Activated CD4-positive, alpha-beta T cell treated with anti-CD3 and anti-CD28 coated beads, Interleukin-2, amount 50 U/mL, for 24 hours (primary cell): ENCODE measurements at regions not wholly inside any gene's neighbourhood (a gene's known extent, or its start where the extent isn't known, plus 50 kb on each side); places are given as distances from the start of the nearest gene placed in this dataset.
"Not testable (repeated sequence)": the region's sequence is repeated elsewhere in the genome, so short reads cannot be mapped to it uniquely, and the experiment has no call there.

Experiments used
- DNase-seq, 2 donors: peaks; one replicate each; pipeline ENCODE4 v3.0.0-alpha.2; 2020; ENCODE audit warnings: low read depth in 1 of 2, low spot score in 1 of 2

DNA sequence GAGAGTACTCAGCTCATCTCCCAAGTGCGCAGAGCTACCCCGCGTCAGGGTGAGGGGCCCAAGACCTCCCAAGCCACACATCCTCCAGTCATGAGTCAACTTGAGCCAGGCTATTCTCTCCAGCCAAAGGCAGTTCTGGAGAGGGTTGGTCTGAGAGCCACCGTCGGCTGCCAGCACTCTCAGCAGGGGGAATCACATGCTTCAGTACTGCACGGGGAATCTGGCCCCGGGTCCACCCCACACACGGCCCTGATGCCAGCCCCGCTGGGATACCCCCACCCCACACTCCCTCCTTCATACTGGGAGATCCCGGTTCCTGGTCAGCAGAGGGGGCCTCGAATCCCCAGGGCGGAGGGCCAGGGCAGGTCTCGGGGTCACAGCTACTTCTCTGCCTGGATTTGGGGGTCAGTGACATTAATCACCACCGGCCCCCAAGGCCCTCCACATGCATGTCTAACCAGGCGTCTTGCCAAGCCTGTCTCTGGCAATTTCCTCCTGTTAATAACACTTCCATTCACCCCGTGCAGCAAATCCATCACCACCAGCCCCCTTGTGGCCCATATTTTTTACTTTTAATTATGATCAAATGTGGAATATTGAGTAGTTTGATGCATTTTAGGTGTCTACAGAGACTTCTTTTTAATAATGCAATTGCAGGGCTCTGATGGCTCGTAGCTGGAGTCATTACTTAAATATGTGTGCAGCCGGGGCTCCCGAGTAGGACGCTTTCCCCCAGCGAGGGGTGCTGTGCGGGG, 102.9 kb upstream of the PPP1R26 start:
- DNase-seq = no peak

DNA sequence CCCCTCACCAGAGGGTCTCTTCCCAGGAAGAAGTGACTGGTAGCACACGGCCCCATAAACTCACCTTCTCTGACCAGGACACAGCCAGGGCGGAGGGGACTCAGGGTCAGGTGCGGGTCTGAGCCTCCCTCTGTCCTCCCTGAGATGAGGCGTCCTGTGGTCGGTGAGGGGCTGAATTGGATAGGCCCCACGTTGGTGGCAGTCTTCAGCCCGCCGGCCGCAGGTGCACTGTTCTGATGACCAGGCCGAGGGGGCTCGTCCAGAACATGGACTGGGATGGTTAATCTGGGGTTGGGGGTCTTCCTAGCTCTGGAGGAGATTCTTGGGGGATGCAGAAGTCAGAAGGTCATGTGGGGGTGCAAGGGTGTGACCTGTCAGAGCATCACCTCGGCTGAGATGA, 102.2 kb upstream of the PPP1R26 start:
- DNase-seq = no peak

- no peak for DNase-seq
These were observed 100.8 kb upstream of the PPP1R26 start for GRCh38 chr9:135378751-135379150.

DNA sequence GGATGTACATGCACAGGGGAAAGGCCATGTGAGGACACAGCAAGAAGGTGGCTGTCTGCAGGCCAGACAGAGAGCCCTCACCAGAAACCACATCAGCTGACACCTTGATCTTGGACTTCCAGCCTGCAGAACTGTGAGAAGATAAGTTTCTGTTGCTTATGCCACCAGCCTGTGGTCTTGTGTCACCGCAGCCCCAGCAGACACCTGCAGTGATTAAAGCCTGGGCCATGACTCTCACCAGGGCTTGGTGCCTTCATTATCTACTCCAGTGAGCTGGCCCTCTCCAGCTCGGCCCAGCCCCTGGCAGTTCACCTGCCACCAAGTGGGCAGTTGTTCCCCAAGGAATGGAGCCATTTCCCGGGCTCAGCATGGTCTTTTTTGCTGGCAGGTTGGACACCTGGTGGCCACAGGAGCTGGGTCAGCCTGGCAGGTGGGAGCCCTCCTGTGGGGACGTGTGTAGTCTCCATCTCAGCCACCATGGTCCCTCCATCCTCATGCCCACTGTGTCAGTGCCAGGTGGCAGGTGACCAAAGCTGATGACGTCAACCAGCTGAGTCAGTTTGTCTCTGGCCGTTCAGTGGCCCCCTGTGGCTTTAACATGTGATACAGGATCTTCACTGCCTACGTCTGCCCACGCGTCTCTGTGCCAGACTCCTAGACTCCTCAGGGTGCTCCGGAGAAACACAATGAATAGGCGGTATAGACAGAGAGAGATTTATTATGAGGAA, 99.9 kb upstream of the PPP1R26 start:
- no peak for DNase-seq

DNA sequence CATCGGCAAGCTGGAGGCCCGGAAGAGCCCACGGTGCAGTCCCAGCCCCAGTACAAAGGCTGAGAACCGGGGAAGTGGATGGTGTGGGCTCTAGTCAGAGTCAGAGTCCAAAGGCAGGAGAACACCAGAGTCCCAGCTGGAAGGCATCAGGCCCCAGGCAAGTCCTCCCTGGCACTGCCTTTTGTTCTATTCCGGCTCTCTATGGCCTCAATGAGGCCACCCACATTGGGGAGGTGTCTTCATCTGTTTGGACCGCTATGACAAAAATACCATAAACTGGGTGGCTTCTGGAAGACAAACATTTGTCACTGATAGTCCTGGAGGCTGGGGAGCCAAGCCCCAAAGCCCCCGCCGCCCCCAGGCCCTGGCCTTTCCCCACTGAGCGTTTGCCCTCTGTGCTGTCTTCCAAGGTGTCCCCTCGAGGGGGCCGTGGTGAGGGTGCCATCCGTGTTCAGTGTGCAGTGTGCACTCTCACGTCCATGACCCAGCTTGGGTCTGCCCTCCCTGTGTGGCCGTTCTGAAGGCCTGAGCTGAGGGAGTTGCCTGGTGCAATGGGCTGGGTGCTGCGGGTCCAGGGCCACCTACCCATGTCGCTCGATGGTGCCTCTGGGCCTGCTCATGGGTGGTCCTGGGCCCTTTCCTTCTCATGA, 99.1 kb upstream of the PPP1R26 start:
- no peak for DNase-seq

- DNase-seq = no peak
These were observed 97.7 kb upstream of the PPP1R26 start for GRCh38 chr9:135381762-135382310.

DNA sequence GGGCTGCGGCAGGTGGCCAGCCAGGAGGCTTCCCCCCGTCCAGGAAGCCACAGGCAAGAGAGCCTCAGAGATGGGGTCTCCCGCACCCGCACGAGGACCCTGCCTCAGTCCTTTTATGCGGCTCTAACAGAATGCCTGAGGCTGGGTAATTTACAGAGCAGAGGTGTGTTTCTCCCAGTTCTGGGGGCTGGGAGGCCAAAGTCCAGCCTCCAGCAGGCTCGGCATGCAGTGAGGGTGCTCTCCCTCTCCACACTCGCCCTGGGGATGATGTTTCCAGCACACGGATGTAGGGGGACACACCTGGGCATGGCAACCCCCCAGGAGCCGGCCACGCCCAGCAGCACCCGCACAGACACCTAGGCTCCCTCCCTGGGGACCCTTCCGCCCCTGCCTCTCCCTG, 95.4 kb upstream of the PPP1R26 start:
- DNase-seq = no peak

GRCh38 chr9:135384815-135385405, 94.7 kb upstream of the PPP1R26 start:
- DNase-seq = not testable (repeated sequence)

- DNase-seq = no peak
These were observed 93.8 kb upstream of the PPP1R26 start for GRCh38 chr9:135385793-135386192.

- DNase-seq = no peak
These were observed 91.6 kb upstream of the PPP1R26 start for GRCh38 chr9:135387976-135388375.

DNA sequence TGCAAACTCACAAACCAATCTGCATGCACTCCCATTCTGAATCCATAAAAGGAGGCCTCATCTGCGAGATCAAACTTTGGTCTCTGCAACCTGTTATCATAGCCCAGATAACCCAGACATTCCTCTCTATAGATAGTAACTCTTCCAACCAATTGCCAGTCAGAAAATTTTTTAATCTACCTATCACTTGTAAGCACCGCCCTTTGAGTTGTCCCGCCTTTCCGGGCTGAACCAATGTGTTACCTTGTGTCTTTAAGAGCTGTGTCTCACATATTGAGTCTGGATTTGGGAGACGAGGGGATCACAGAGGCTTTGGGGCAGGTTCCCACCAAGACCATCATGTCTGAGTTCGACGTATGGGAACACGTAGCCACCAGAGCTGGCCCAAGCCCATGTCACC, 91.1 kb upstream of the PPP1R26 start:
- no peak for DNase-seq

DNA sequence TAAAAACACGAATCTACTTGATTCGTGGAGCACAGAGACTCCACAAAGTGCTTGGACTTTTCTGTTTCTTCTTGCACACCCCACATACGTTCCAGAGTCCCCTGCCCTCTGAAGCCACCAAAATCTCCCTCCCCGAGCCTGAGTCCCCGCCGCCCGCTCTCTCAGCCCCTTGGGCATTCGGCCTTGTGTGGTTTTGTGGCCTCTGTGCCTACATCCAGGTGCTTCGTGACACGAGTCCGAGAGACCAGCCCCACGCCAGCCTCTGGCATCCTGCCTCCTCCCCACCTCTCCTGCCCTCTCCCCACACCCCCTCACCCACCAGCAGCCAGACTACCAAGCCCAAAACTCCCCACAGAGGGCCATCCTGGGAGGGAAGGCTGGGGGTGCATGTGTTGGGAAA, 87.8 kb upstream of the PPP1R26 start:
- DNase-seq = no peak

- no peak for DNase-seq
These were observed 87.1 kb upstream of the PPP1R26 start for GRCh38 chr9:135392511-135392910.

DNA sequence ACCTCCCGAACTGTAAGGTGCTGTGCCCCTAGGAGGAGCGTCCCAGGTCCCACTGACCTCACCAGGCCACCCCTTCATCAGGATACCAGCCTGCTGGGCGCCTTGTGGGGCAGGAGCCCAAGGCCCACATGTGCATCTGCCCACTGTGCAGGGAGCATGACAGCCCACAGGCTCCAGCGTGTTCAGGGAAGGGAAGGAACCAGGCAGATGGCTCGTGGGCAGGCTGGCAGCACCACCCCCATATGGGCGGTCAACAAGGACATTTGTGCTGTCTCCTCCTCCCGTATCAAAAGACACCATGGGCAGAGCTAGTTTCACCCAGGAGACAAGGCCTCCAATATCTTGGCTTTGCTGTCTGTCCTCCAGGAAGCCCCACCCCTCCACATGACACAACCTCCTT, 85.5 kb upstream of the PPP1R26 start:
- no peak for DNase-seq

GRCh38 chr9:135394699-135395645, 84.6 kb upstream of the PPP1R26 start:
- no peak for DNase-seq

- no peak for DNase-seq
These were observed 82.4 kb upstream of the PPP1R26 start for GRCh38 chr9:135397142-135397541.

DNA sequence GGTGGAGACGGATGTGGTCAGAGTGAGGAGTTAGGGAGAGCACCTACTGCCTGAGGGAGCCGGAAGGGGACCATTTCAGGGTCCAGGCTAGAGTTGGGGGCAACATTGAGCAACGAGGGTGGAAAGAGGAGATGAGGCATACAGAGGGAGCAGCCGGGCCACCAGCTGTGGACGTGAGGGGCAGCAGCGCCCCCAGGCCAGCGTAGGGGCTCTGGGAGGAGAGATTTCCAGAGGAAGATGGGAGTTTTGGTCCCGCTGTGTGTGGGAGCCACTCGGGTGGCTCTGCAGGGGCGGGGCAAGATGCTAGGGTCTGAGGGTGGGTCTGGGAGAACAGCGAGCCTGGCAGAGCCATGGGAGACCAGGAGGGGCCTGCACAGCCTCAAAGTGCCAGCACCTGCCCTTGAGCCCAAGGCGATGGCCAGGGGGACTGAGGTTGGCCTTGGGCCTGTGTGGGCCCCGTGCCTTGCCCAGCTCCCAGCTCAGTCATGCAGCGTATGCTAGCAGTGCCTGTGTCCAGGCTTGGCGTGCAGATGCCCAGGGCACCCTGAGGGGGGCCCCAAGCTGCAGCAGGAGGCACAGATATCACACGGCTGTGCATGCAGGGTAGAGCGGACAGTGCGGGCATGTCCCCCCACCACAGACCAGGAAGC, 80.5 kb upstream of the PPP1R26 start:
- no peak for DNase-seq

DNA sequence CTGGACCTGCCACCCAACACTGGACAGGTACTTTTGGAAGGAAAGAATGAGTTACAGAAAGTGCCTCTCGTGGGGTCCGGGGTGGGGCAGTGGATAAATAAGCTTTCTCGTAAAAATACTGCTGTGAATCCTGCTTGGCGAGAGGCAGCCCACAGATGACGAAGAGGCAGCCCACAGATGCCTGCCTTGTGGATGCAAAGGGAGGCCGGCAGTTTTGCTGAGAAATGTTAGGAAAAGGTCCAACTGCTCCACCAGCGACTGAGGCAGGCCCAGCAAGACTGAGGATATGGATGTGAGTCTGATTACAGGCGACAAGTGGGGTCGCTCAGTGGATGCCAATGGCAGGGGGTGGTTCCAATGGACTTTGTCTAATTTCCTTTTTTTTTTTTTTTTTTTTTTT, 79.1 kb upstream of the PPP1R26 start:
- no peak for DNase-seq

- DNase-seq = no peak
These were observed 78.4 kb upstream of the PPP1R26 start for GRCh38 chr9:135401218-135401617.
